ENCODE measurements at regions not wholly inside any gene's neighbourhood (a gene's known extent, or its start where the extent isn't known, plus 50 kb on each side); places are given as distances from the start of the nearest gene placed in this dataset.

GRCh38 chr6:99838607-99839006 is 155.4 kb downstream of the MCHR2 start:
- TF ChIP-seq CTCF (IDR thresholded peaks at IDR 0.05; ENCODE audit: poor library complexity, severe bottlenecking) (no peak), EP300 (conservative IDR thresholded peaks at IDR 0.05; ENCODE audit: poor library complexity, severe bottlenecking) (no peak), EZH2 (IDR thresholded peaks at IDR 0.05; ENCODE audit: borderline replicate concordance, insufficient read depth, low read length, poor library complexity, severe bottlenecking) (no peak)

Data from neural cell (in vitro differentiated cells).